GM12878 (cell line): ENCODE measurements at regions not wholly inside any gene's neighbourhood (a gene's known extent, or its start where the extent isn't known, plus 50 kb on each side); places are given as distances from the start of the nearest gene placed in this dataset.

Experiments used
- ATAC-seq: fragments of 200-7000 bp; cut with Tn5 transposase; 3 replicates; pipeline ENCODE4 v1.9.1; 2020; ENCODE audit warnings: mild to moderate bottlenecking, moderate library complexity
- BruUV-seq: library from RNA; stranded (reverse); fragments of 400-500 nt; replicated peaks from 2 replicates; lab custom pipeline; 2021; lab: Mats Ljungman, UMichigan
- CTCF ChIA-PET: fragments of 300-600 bp; sonication (Branson Sonifier 250); formaldehyde crosslinking; extraction: SDS; loops from one replicate; lab custom pipeline; 2021; ENCODE audit warnings: inconsistent platforms; lab: Yijun Ruan, JAX
- POLR2A ChIA-PET: fragments of 350-600 bp; formaldehyde crosslinking; extraction: SDS; loops from one replicate; lab custom pipeline; 2021; ENCODE audit warnings: inconsistent platforms; lab: Charles Lee
- RAD21 ChIA-PET: fragments of 300-600 bp; sonication (Branson Sonifier 250); formaldehyde crosslinking; loops from one replicate; lab custom pipeline; 2023; ENCODE audit warnings: antibody characterized with exemption; ENCODE audit not compliant: unreplicated experiment; lab: Charles Lee
- SMC1A ChIA-PET: fragments of 300-600 bp; sonication (Branson Sonifier 250); formaldehyde crosslinking; loops from one replicate; lab custom pipeline; 2023; ENCODE audit not compliant: unreplicated experiment, uncharacterized antibody; lab: Charles Lee
- DNase-seq: peaks from one replicate; pipeline ENCODE4 v3.0.0-alpha.2; 2011; ENCODE audit warnings: low read depth, low spot score
- FAIRE-seq: peaks from 3 replicates; lab custom pipeline; 2011; peaks lifted over from hg19 to GRCh38; lab: Jason Lieb, UNC
- H2AFZ ChIP-seq: 2 replicates; pipeline ENCODE4 v1.6.0; 2011; ENCODE audit warnings: low read depth, low read length, control low read depth; ENCODE audit not compliant: control insufficient read depth
- H3K27ac ChIP-seq: 2 replicates; pipeline ENCODE4 v1.5.1; 2011; ENCODE audit warnings: control low read depth; ENCODE audit not compliant: control insufficient read depth, insufficient read depth
- H3K27me3 ChIP-seq, 2 experiments: replicated peaks in 1 of 2; 2 replicates each; pipeline versions ENCODE4 v1.6.0 to v1.6.1; 2011; ENCODE audit warnings: low read length in 1 of 2; ENCODE audit not compliant: control insufficient read depth in 2 of 2, insufficient read depth in 2 of 2
- H3K36me3 ChIP-seq, 2 experiments: 2 replicates each; pipeline ENCODE4 v1.5.1; 2011; ENCODE audit warnings: low read length in 1 of 2; ENCODE audit not compliant: control insufficient read depth in 2 of 2, insufficient read depth in 2 of 2
- H3K4me1 ChIP-seq: 2 replicates; pipeline ENCODE4 v1.6.1; 2011; ENCODE audit warnings: mild to moderate bottlenecking, low read length, moderate library complexity, mixed read lengths; ENCODE audit not compliant: control insufficient read depth, insufficient read depth
- H3K4me2 ChIP-seq: 2 replicates; pipeline ENCODE4 v1.6.0; 2011; ENCODE audit warnings: control low read depth; ENCODE audit not compliant: control insufficient read depth, insufficient read depth
- H3K4me3 ChIP-seq: fragments of 200-600 bp; sonication (generic); 2 replicates; pipeline ENCODE4 v1.5.1; 2016
- H3K79me2 ChIP-seq: 2 replicates; pipeline ENCODE4 v1.6.0; 2011; ENCODE audit warnings: low read length; ENCODE audit not compliant: control insufficient read depth, insufficient read depth
- H3K9ac ChIP-seq: 2 replicates; pipeline ENCODE4 v1.8.0; 2011; ENCODE audit warnings: low read length, control low read depth, mixed read lengths; ENCODE audit not compliant: control insufficient read depth, insufficient read depth
- H3K9me3 ChIP-seq: replicated peaks from 3 replicates; pipeline ENCODE4 v1.5.1; 2011; ENCODE audit warnings: mild to moderate bottlenecking, low read length; ENCODE audit not compliant: control insufficient read depth, insufficient read depth
- H4K20me1 ChIP-seq: 2 replicates; pipeline ENCODE4 v1.6.0; 2011; ENCODE audit not compliant: control insufficient read depth, insufficient read depth
- CREM ChIP-seq: IDR thresholded peaks from 2 replicates; pipeline ENCODE4 v1.6.1; 2014; ENCODE audit warnings: antibody characterized with exemption, low read depth
- EP300 ChIP-seq, 2 experiments: fragments of 150-350 bp in 1 of 2; IDR thresholded peaks; 2 replicates each; pipeline ENCODE4 v1.6.1; 2011 to 2012; ENCODE audit warnings: low read depth in 2 of 2, low read length in 2 of 2, borderline replicate concordance in 1 of 2, improper control_type of control experiment in 1 of 2, inconsistent platforms in 1 of 2; ENCODE audit not compliant: control insufficient read depth in 1 of 2
- ETV6 ChIP-seq, 2 experiments: fragments of 450-650 bp in 1 of 2; IDR thresholded peaks in 1 of 2; conservative IDR thresholded peaks in 1 of 2; 2 replicates each; pipeline ENCODE4 v1.6.1; 2014; ENCODE audit warnings: antibody characterized with exemption in 1 of 2, borderline replicate concordance in 1 of 2, low read depth in 1 of 2, mild to moderate bottlenecking in 1 of 2, moderate library complexity in 1 of 2
- HDAC2 ChIP-seq: fragments of 200-600 bp; sonication (generic); IDR thresholded peaks from 2 replicates; pipeline ENCODE4 v1.6.1; 2017
- HSF1 ChIP-seq: fragments of 150-350 bp; IDR thresholded peaks from 2 replicates; pipeline ENCODE4 v1.6.1; 2014; ENCODE audit warnings: mild to moderate bottlenecking, low read depth, low read length
- MEF2B ChIP-seq: fragments of 450-650 bp; IDR thresholded peaks from 2 replicates; pipeline ENCODE4 v1.6.1; 2018; ENCODE audit warnings: mild to moderate bottlenecking, moderate library complexity; ENCODE audit not compliant: partially characterized antibody, poor library complexity, severe bottlenecking
- RELB ChIP-seq: fragments of 450-650 bp; IDR thresholded peaks from 2 replicates; pipeline ENCODE4 v1.6.1; 2017; ENCODE audit warnings: low read depth, mild to moderate bottlenecking, moderate library complexity
- SMARCA5 ChIP-seq: fragments of 450-650 bp; IDR thresholded peaks from 2 replicates; pipeline ENCODE4 v1.6.1; 2017; ENCODE audit warnings: mild to moderate bottlenecking
- YY1 ChIP-seq: IDR thresholded peaks from 2 replicates; pipeline ENCODE4 v1.6.1; 2011; ENCODE audit warnings: low read depth, mild to moderate bottlenecking, low read length
- ZBTB33 ChIP-seq: fragments of 450-650 bp; IDR thresholded peaks from 2 replicates; pipeline ENCODE4 v1.6.1; 2017; ENCODE audit warnings: mild to moderate bottlenecking
- WGBS: methylation state at CpG from one replicate; pipeline ENCODE4 v1.1.6; 2016; ENCODE audit warnings: low lambda C conversion rate; ENCODE audit not compliant: insufficient replicate concordance, insufficient coverage; ENCODE audit errors: missing lambda C conversion rate; 5-methylcytosine and 5-hydroxymethylcytosine counted together
- in situ Hi-C: fragments of 300-500 bp; cut with MboI; formaldehyde crosslinking; loops from 9 replicates; pipeline ENCODE4 v1.14.3; 2018; ENCODE audit warnings: mixed read lengths
- intact Hi-C: fragments of 100-400 bp; cut with micrococcal nuclease; formaldehyde crosslinking; loops from one replicate; pipeline ENCODE4 v1.14.2; 2022; ENCODE audit not compliant: unreplicated experiment

GRCh38 chrX:124226129-124226528, 106.3 kb upstream of the TEX13D start (continued):
- TF ChIP-seq RELB = no peak

GRCh38 chrX:124228849-124229248, 103.6 kb upstream of the TEX13D start:
- ATAC-seq = no peak
- FAIRE-seq = no peak

More at GRCh38 chrX:124228849-124229248, 103.6 kb upstream of the TEX13D start:
- H3K27ac ChIP-seq = no peak overlapping the region
- CTCF ChIA-PET = no interaction called here
- H3K4me1 ChIP-seq = peaks cover 4% of the 10 kb centered on the region; the same call in 1 of the 2 replicates
- WGBS = 76% methylated on average over 4 of the region's 4 CpGs
- no TSS peak for BruUV-seq
- no peaks in the 10 kb centered on the region for H3K36me3 ChIP-seq
- H2AFZ ChIP-seq = no peak overlapping the region
- RAD21 ChIA-PET = no interaction called here
- no peaks in the 10 kb centered on the region for H3K79me2 ChIP-seq
- SMC1A ChIA-PET = no interaction called here
- no peak overlapping the region for H3K4me3 ChIP-seq
- no peak for TF ChIP-seq CREM
- no peak for TF ChIP-seq ZBTB33
- TF ChIP-seq MEF2B = no peak
- no peak for TF ChIP-seq HDAC2
- TF ChIP-seq HSF1 = no peak
- TF ChIP-seq SMARCA5 = no peak
- no peak for TF ChIP-seq ETV6 (conservative IDR thresholded peaks at IDR 0.05 in 1 of 2, IDR thresholded peaks at IDR 0.05 in 1 of 2; ENCODE audit: borderline replicate concordance in 1 of 2, low read depth in 1 of 2)
- no peak for TF ChIP-seq EP300 (IDR thresholded peaks at IDR 0.05; ENCODE audit: borderline replicate concordance in 1 of 2, control insufficient read depth in 1 of 2, low read depth in 2 of 2, low read length in 2 of 2)
- no peak for TF ChIP-seq YY1
- intact Hi-C loops (no loop called here), in situ Hi-C loops (no loop called here)
- H3K9ac ChIP-seq = no peak overlapping the region
- no peaks in the 10 kb centered on the region for H3K9me3 ChIP-seq
- no peak for DNase-seq
- POLR2A ChIA-PET = no interaction called here
- H3K27me3 ChIP-seq = no peaks in the 10 kb centered on the region
- no peak overlapping the region for H3K4me2 ChIP-seq
- H4K20me1 ChIP-seq = no peaks in the 10 kb centered on the region; the same call in 1 of the 2 replicates
